SW 1271 (cell line): ENCODE measurements at regions not wholly inside any gene's neighbourhood (a gene's known extent, or its start where the extent isn't known, plus 50 kb on each side); places are given as distances from the start of the nearest gene placed in this dataset.
"Not testable (repeated sequence)": the region's sequence is repeated elsewhere in the genome, so short reads cannot be mapped to it uniquely, and the experiment has no call there.

Source experiments
- DNase-seq, 2 experiments: peaks; one replicate each; lab custom pipeline; 2025; lab: John Stamatoyannopoulos, UW

- not testable (repeated sequence) for DNase-seq
Observed at GRCh38 chr5:36782612-36783011, 94.0 kb upstream of the NIPBL start.

- no peak for DNase-seq
Observed at GRCh38 chr5:36786448-36787012, 90.0 kb upstream of the NIPBL start.

- DNase-seq, result no peak
Observed at GRCh38 chr5:36787365-36788093, 89.0 kb upstream of the NIPBL start.

GRCh38 chr5:36790847-36791246 is 85.7 kb upstream of the NIPBL start:
- DNase-seq, result no peak

GRCh38 chr5:36792560-36793180 is 83.9 kb upstream of the NIPBL start:
- DNase-seq, result no peak

- DNase-seq, result no peak
Observed at GRCh38 chr5:36795366-36795765, 81.2 kb upstream of the NIPBL start.

GRCh38 chr5:36796155-36796554 is 80.4 kb upstream of the NIPBL start:
- no peak for DNase-seq

GRCh38 chr5:36801523-36801922 is 75.0 kb upstream of the NIPBL start:
- DNase-seq, result no peak

GRCh38 chr5:36802187-36802586 is 74.4 kb upstream of the NIPBL start:
- DNase-seq, result no peak

GRCh38 chr5:36813249-36813648 is 63.3 kb upstream of the NIPBL start:
- not testable (repeated sequence) for DNase-seq

GRCh38 chr5:36815871-36816270 is 60.7 kb upstream of the NIPBL start:
- no peak for DNase-seq

- no peak for DNase-seq
Observed at GRCh38 chr5:36820900-36821299, 55.7 kb upstream of the NIPBL start.

GRCh38 chr5:36826694-36827093 is 49.9 kb upstream of the NIPBL start:
- DNase-seq, result no peak
